OCI-LY7 (cell line): ENCODE measurements at regions not wholly inside any gene's neighbourhood (a gene's known extent, or its start where the extent isn't known, plus 50 kb on each side); places are given as distances from the start of the nearest gene placed in this dataset.

ENCODE experiments used
- BruUV-seq: library from RNA; stranded (reverse); fragments of 400-500 nt; replicated peaks from 2 replicates; lab custom pipeline; 2021; lab: Mats Ljungman, UMichigan
- CTCF ChIA-PET: fragments of 300-600 bp; sonication (Branson Sonifier 250); formaldehyde crosslinking; loops from one replicate; lab custom pipeline; 2022; ENCODE audit warnings: antibody characterized with exemption; ENCODE audit not compliant: unreplicated experiment; lab: Charles Lee
- POLR2A ChIA-PET: fragments of 300-600 bp; sonication (Branson Sonifier 250); formaldehyde crosslinking; loops from one replicate; lab custom pipeline; 2022; ENCODE audit warnings: antibody characterized with exemption; lab: Charles Lee
- DNase-seq: peaks from one replicate; pipeline ENCODE4 v3.0.0-alpha.2; 2015; ENCODE audit warnings: low spot score
- H2AFZ ChIP-seq: fragments of 200-600 bp; sonication (generic), shearing (Covaris generic); 2 replicates; pipeline ENCODE4 v1.6.1; 2014; ENCODE audit warnings: mild to moderate bottlenecking, antibody characterized with exemption, low read length, moderate library complexity
- H3K27ac ChIP-seq: fragments of 200-600 bp; sonication (generic); 2 replicates; pipeline ENCODE4 v1.5.1; 2014; ENCODE audit warnings: mixed run types, low read depth, mild to moderate bottlenecking, moderate library complexity, low read length, inconsistent platforms; ENCODE audit not compliant: poor library complexity, severe bottlenecking
- H3K36me3 ChIP-seq: fragments of 200-600 bp; sonication (generic); 2 replicates; pipeline ENCODE4 v1.6.1; 2014; ENCODE audit warnings: mild to moderate bottlenecking, antibody characterized with exemption, low read length, moderate library complexity, mixed read lengths; ENCODE audit not compliant: insufficient read depth
- H3K4me1 ChIP-seq: fragments of 200-600 bp; sonication (generic); 2 replicates; pipeline ENCODE4 v1.5.1; 2014; ENCODE audit warnings: mild to moderate bottlenecking, low read length; ENCODE audit not compliant: insufficient read depth, poor library complexity, severe bottlenecking
- H3K4me2 ChIP-seq: fragments of 200-600 bp; sonication (generic); 2 replicates; pipeline ENCODE4 v1.6.1; 2014; ENCODE audit warnings: mild to moderate bottlenecking, low read length
- H3K4me3 ChIP-seq: fragments of 200-600 bp; sonication (generic); 2 replicates; pipeline ENCODE4 v1.5.1; 2014; ENCODE audit warnings: mild to moderate bottlenecking, low read depth, low read length; ENCODE audit not compliant: poor library complexity, severe bottlenecking
- H3K79me2 ChIP-seq: fragments of 200-600 bp; sonication (generic); 2 replicates; pipeline ENCODE4 v1.6.1; 2016; ENCODE audit warnings: low read depth, mild to moderate bottlenecking, low read length, moderate library complexity, mixed read lengths; ENCODE audit not compliant: insufficient read depth
- H3K9me2 ChIP-seq: fragments of 200-600 bp; sonication (generic); 2 replicates; pipeline ENCODE4 v1.6.1; 2016; ENCODE audit warnings: mild to moderate bottlenecking, low read length, mixed read lengths; ENCODE audit not compliant: insufficient read depth
- H3K9me3 ChIP-seq: fragments of 200-600 bp; sonication (generic); 2 replicates; pipeline ENCODE4 v1.6.1; 2014; ENCODE audit warnings: mild to moderate bottlenecking, mixed run types, low read length, mixed read lengths
- H4K20me1 ChIP-seq: fragments of 200-600 bp; sonication (generic); 2 replicates; pipeline ENCODE4 v1.6.1; 2014; ENCODE audit warnings: mild to moderate bottlenecking, antibody characterized with exemption, low read length, moderate library complexity, mixed read lengths; ENCODE audit not compliant: insufficient read depth
- EZH2phosphoT487 ChIP-seq: fragments of 200-600 bp; sonication (generic); IDR thresholded peaks from 2 replicates; pipeline ENCODE4 v1.6.1; 2018; ENCODE audit warnings: low read depth, borderline replicate concordance, mild to moderate bottlenecking, mixed run types, antibody characterized with exemption, low read length, moderate library complexity, mixed read lengths
- intact Hi-C: fragments of 100-400 bp; cut with micrococcal nuclease; formaldehyde crosslinking; loops from one replicate; pipeline ENCODE4 v1.10.0; 2022; ENCODE audit not compliant: unreplicated experiment
- TF ChIP-seq, protein P1 (sequence below): fragments of 200-600 bp; sonication (generic); conservative IDR thresholded peaks from 2 replicates; pipeline ENCODE4 v1.5.1; 2014; ENCODE audit warnings: mild to moderate bottlenecking, antibody characterized with exemption, low read length, moderate library complexity, mixed read lengths

DNA sequence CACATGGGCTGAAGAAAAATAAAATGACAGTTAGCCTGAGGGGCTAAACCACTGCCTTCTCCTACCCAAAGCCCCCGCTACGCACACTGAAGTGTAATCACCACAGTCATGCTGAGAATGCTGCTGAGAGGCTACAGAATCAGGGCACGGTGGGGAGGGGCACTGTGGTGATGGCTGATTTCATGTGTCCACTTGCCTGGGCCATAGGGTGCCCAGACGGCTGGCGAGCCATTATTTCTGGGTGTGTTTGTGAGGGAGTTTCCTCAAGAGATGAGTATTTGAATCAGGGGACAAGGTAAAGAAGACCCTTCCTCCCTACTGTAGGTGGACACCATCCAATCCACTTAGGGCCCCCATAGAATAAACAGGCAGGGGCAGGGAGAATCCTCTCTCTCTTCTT, 1313.2 kb downstream of the TBC1D22A start:
- no TSS peak for BruUV-seq
- Histone ChIP-seq H3K9me3 (no peaks in the 10 kb centered on the region), H3K27ac (no peak overlapping the region), H3K4me3 (no peak overlapping the region), H3K79me2 (no peaks in the 10 kb centered on the region), H3K4me1 (peaks cover 82% of the 10 kb centered on the region), H3K36me3 (no peaks in the 10 kb centered on the region), H3K4me2 (no peak overlapping the region), H4K20me1 (no peaks in the 10 kb centered on the region), H3K9me2 (no peaks in the 10 kb centered on the region), H2AFZ (no peak overlapping the region)
- no peak for DNase-seq
- intact Hi-C loops, result no loop called here
- POLR2A ChIA-PET, result no interaction called here
- TF ChIP-seq, protein P1, sequence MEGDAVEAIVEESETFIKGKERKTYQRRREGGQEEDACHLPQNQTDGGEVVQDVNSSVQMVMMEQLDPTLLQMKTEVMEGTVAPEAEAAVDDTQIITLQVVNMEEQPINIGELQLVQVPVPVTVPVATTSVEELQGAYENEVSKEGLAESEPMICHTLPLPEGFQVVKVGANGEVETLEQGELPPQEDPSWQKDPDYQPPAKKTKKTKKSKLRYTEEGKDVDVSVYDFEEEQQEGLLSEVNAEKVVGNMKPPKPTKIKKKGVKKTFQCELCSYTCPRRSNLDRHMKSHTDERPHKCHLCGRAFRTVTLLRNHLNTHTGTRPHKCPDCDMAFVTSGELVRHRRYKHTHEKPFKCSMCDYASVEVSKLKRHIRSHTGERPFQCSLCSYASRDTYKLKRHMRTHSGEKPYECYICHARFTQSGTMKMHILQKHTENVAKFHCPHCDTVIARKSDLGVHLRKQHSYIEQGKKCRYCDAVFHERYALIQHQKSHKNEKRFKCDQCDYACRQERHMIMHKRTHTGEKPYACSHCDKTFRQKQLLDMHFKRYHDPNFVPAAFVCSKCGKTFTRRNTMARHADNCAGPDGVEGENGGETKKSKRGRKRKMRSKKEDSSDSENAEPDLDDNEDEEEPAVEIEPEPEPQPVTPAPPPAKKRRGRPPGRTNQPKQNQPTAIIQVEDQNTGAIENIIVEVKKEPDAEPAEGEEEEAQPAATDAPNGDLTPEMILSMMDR, result no peak
- TF ChIP-seq EZH2phosphoT487, result no peak
- CTCF ChIA-PET, result no interaction called here

DNA sequence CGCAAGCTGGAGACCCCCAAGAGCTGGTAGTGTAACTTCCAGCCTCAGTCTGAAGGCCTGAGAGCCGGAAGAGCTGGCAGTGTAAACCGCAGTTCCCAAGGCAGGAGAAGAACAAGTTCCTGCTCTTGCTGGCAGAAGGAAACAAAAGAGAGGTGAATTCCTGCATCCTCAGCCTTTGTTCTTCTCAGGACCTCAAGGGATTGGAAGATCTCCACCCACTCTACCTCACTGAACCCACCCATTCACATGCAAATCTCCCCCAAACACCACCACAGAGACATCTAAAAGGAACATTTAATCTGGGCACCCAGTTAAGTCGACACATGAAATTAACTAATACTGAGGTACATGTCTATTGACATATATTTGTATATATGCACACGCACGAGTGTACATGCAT, 1310.3 kb downstream of the TBC1D22A start:
- Histone ChIP-seq H3K4me1 (peaks cover 78% of the 10 kb centered on the region), H3K9me2 (no peaks in the 10 kb centered on the region), H3K4me2 (peak overlapping the region; percentile 66), H3K4me3 (peak overlapping the region; percentile 18), H2AFZ (peak overlapping the region; percentile 11; the same call in 1 of the 2 replicates), H3K79me2 (no peaks in the 10 kb centered on the region), H4K20me1 (no peaks in the 10 kb centered on the region), H3K36me3 (peaks cover 8% of the 10 kb centered on the region; the same call in 1 of the 2 replicates), H3K9me3 (peaks cover 10% of the 10 kb centered on the region; the same call in 1 of the 2 replicates), H3K27ac (peak overlapping the region; percentile 92)
- intact Hi-C loops, result loop anchor here (5.0 kb wide), 2 partner anchors 280 to 445 kb away; no protein-coding TSS in a partner anchor
- peak; percentile 54 for DNase-seq
- TF ChIP-seq, protein P1, result no peak
- no peak for TF ChIP-seq EZH2phosphoT487
- ChIA-PET POLR2A (interaction anchor here (2.6 kb wide), 1 partner anchor 21 kb away, joined by 8 read pairs; no protein-coding TSS in a partner anchor), CTCF (no interaction called here)
- BruUV-seq, result no TSS peak

DNA sequence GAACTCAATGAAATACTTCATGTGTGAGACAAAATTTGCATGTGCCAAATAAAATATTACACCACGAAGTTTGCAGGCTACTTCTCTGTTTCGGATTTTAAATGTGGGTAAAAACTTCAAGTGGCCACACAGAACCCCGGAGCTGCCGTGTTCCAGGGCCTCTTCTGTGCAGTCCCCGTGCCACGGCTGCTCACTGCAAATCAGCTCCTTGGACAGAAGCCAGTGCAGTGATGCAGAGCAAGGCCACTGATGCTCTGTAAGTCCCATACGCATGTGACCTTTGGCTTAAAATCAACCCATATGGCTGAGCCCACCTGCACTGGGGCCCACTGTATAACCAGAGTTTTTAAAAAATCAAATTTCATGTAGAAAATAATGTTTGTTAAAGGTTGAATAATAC, 1309.4 kb downstream of the TBC1D22A start:
- Histone ChIP-seq H3K9me2 (no peaks in the 10 kb centered on the region), H4K20me1 (no peaks in the 10 kb centered on the region), H3K27ac (peak overlapping the region; percentile 92), H3K79me2 (no peaks in the 10 kb centered on the region), H3K4me2 (peak overlapping the region; percentile 59), H3K9me3 (peaks cover 10% of the 10 kb centered on the region; the same call in 1 of the 2 replicates), H3K36me3 (peaks cover 8% of the 10 kb centered on the region; the same call in 1 of the 2 replicates), H3K4me1 (peaks cover 69% of the 10 kb centered on the region), H3K4me3 (peak overlapping the region; percentile 31), H2AFZ (peak overlapping the region; percentile 40; the same call in 1 of the 2 replicates)
- CTCF ChIA-PET, result no interaction called here
- no peak for TF ChIP-seq EZH2phosphoT487
- TF ChIP-seq, protein P1, result no peak
- intact Hi-C loops, result loop anchor here (1.0 to 5.0 kb wide), 8 partner anchors 26 to 445 kb away; no protein-coding TSS in a partner anchor
- DNase-seq, result peak; percentile 88
- POLR2A ChIA-PET, result interaction anchor here (0.5 to 2.6 kb wide), 5 partner anchors 8 to 152 kb away, joined by 3 to 8 read pairs (median 3); no protein-coding TSS in a partner anchor
- BruUV-seq, result no TSS peak
